Kasumi-1 (cell line): ENCODE measurements at regions not wholly inside any gene's neighbourhood (a gene's known extent, or its start where the extent isn't known, plus 50 kb on each side); places are given as distances from the start of the nearest gene placed in this dataset.
A peak's percentile ranks its signal among the peaks of the same experiment; 100 is the strongest.
"Not testable (repeated sequence)": the region's sequence is repeated elsewhere in the genome, so short reads cannot be mapped to it uniquely, and the experiment has no call there.

Experiments used
- DNase-seq, 2 experiments: peaks; one replicate each; lab custom pipeline; 2025; lab: John Stamatoyannopoulos, UW

- no peak for DNase-seq
Observed at GRCh38 chr3:107216229-107216628, 161.0 kb upstream of the CCDC54 start.

DNA sequence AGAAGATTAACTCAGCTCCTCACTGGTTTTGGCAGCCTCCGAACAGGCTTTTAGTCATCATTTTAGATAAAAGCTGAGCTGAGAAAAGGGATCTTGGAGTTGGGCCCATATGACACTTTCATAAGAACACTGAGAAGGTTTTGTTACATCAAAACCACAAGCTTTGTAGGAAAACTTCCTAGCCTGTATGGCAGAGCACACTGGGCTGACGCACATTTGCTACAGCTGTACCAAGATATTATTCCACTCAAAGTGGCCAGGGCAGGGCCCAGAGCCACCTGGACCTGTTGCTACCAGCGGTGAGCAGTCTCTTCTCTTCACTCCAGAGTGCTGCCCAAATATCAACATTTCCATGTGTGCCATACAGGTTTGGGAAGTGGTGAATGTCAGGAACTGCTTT, 160.5 kb upstream of the CCDC54 start:
- DNase-seq: no peak

- no peak for DNase-seq
Observed at GRCh38 chr3:107217172-107217571, 160.1 kb upstream of the CCDC54 start.

- DNase-seq: no peak
Observed at GRCh38 chr3:107218864-107219269, 158.4 kb upstream of the CCDC54 start.

DNA sequence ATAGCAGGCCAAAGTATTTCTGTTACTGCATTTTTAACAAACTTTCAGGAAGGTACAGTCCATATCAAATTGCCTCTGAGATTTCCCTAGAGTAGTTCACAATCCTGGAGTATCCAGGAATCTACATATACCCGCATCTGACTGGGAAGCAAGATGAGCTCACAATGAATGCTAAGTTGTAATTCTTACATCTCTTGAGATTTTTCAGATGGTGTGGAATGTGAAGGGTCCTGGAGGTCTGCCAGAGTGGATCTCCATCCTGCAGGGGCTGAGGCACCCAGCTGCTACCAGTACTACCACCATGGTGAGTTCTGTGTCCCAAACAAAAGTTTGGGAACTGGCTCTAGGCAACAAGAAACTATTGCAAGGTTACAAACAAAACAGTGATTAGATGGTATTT, 156.7 kb upstream of the CCDC54 start:
- no peak for DNase-seq

- DNase-seq: no peak
Observed at GRCh38 chr3:107221856-107222255, 155.4 kb upstream of the CCDC54 start.

DNA sequence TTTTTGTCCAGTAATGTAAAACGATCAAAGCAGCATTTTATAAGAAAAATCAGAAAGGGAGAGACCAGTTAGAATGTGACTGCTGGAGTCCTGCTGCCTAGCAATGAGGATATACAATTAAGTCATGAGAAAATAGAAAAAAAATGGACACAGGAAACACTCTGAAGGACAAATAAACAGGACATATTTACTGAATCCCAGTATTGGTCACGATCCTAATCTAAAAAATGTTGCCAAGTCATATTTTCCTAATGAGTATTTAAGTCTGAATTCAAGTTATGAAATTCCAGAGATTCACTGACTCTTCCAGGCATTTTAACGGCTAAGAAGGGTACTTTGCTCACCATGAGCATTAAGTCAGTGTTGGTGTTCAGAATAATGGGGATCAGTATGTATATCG, 154.3 kb upstream of the CCDC54 start:
- DNase-seq: no peak

- DNase-seq: no peak
Observed at GRCh38 chr3:107224026-107224596, 153.1 kb upstream of the CCDC54 start.

DNA sequence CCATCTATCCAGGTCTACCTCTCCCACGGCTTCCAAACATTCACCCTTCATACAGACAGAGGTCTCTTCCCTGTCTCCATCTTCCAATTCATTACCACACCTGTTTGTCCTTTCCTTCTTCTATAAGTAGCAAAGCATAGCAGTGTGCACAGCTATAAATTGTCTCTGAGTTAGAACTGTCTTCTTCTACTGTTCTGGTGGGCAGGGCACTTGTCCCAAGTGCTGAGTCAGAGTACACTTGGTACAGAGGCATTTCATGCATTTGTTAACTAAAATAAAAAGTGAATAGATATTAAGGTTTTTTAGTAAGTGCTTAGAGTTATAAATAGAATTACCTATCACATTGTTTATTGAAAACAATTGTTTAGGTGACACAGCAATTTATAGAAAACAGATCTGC, 150.1 kb upstream of the CCDC54 start:
- no peak for DNase-seq

DNA sequence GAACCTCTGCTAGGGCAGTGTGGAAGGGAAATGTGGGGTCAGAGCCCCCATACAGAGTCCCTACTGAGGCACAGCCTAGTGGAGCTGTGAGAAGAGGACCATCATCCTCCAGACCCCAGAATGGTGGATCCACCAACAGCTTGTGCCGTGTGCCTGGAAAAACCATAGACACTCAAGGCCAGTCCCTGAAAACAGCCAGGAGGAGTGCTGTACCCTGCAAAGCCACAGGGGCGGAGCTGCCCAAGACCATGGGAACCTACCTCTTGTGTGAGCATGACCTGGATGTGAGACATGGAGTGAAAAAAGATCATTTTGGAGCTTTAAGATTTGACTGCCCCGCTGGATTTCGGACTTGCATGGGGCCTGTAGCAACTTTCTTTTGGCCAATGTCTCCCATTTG, 143.4 kb upstream of the CCDC54 start:
- DNase-seq: not testable (repeated sequence)

- peak; percentile 23 to 33 for DNase-seq
Observed at GRCh38 chr3:107235193-107235927, 141.9 kb upstream of the CCDC54 start.

- peak; percentile 85 to 93 for DNase-seq
Observed at GRCh38 chr3:107235928-107236315, 141.3 kb upstream of the CCDC54 start.

GRCh38 chr3:107236655-107237337, 140.4 kb upstream of the CCDC54 start:
- DNase-seq: no peak

GRCh38 chr3:107238787-107239186, 138.5 kb upstream of the CCDC54 start:
- DNase-seq: no peak

DNA sequence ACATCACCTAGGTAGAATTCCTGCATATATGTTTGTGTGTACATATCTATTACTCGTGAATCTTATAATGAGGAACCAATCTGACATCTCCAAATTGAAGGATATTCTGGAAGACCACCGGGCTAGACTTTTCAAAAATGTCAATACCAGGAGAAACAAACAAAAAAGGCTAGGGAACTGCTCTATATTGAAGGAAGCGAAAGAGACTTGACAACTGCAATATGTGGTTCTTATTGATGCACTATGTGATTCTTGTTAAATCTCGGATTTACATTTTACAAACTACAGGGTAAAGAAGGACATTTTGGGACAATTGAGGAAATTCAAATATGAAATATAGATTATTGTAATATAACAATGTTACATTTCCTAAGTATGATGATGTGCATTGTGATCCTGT, 137.5 kb upstream of the CCDC54 start:
- DNase-seq: no peak

- DNase-seq: peak; percentile 64 to 72
Observed at GRCh38 chr3:107240183-107241091, 136.8 kb upstream of the CCDC54 start.

GRCh38 chr3:107241217-107241616, 136.0 kb upstream of the CCDC54 start:
- DNase-seq: peak; percentile 3 to 25

- no peak for DNase-seq
Observed at GRCh38 chr3:107242579-107242978, 134.7 kb upstream of the CCDC54 start.

DNA sequence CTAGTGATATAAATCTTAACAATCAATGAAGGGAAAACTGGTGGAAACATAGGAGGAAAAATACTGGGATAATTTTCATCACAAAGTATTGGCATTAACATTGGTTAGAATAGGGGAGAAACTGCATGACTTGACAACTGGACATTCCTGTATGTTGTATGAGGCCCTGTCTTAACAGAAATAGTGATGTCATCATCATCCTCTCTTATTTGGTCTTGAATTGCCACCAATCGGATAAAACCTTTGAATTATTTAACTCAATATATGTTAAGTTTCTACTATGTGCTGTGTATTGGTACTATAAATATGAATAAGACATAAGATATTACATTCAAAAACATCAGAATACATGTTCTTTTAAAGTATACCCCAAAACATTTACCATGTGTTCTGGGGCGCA, 130.1 kb upstream of the CCDC54 start:
- no peak for DNase-seq

- DNase-seq: no peak
Observed at GRCh38 chr3:107249132-107249531, 128.1 kb upstream of the CCDC54 start.

DNA sequence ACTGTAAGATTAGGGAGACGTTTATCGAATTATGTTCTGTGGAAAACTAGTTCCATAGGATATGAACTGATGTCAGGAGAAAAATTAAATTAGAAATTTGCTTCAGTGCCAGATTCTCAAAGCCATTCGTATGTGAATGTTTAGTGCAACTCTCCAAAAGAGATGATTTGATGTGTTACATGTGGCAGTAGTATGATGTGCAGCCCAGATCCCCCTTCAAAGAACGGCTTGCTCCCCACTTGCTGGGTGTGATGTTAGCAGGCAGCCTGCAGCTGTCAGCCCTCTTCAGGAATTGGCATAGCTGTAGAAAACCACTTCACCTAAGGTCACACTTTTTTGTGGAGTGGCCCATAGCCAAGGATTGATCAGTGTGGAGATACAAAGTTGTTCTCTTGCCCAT, 127.0 kb upstream of the CCDC54 start:
- no peak for DNase-seq

- DNase-seq: no peak
Observed at GRCh38 chr3:107251819-107252218, 125.4 kb upstream of the CCDC54 start.
